Gastroesophageal sphincter (tissue), 4 donors: ENCODE measurements at regions not wholly inside any gene's neighbourhood (a gene's known extent, or its start where the extent isn't known, plus 50 kb on each side); places are given as distances from the start of the nearest gene placed in this dataset.

Experiments
- ATAC-seq: fragments of 150-250 bp; one replicate; pipeline ENCODE4 v1.9.1; 2016; ENCODE audit warnings: mild to moderate bottlenecking, moderate library complexity
- H3K27ac ChIP-seq, 4 donors: fragments of 200-600 bp; sonication (generic) in 3 of 4; 1 replicate in 3 of 4; 2 replicates in 1 of 4; pipeline ENCODE4 v1.5.1; 2016 to 2019
- H3K27me3 ChIP-seq: fragments of 200-600 bp; sonication (generic); one replicate; pipeline ENCODE4 v1.5.1; 2019
- H3K36me3 ChIP-seq, 2 donors: fragments of 200-600 bp; sonication (generic); one replicate each; pipeline ENCODE4 v1.5.1; 2019; ENCODE audit warnings: control low read depth in 1 of 2
- H3K4me1 ChIP-seq, 3 donors: fragments of 200-600 bp; sonication (generic); 1 replicate in 2 of 3; 2 replicates in 1 of 3; pipeline ENCODE4 v1.5.1; 2016 to 2019; ENCODE audit warnings: control low read depth in 2 of 3
- H3K4me3 ChIP-seq, 2 donors: fragments of 200-600 bp; sonication (generic); one replicate each; pipeline ENCODE4 v1.5.1; 2019; ENCODE audit warnings: mild to moderate bottlenecking in 1 of 2, moderate library complexity in 1 of 2
- H3K9me3 ChIP-seq, 3 donors: fragments of 200-600 bp; sonication (generic); one replicate each; pipeline ENCODE4 v1.5.1; 2017 to 2019; ENCODE audit warnings: control low read depth in 2 of 3
- EP300 ChIP-seq: sonication (generic); formaldehyde crosslinking; IDR thresholded peaks from one replicate; pipeline ENCODE4 v1.6.1; 2017; ENCODE audit warnings: antibody characterized with exemption, mild to moderate bottlenecking
- POLR2A ChIP-seq, 2 donors: fragments of 450-650 bp; IDR thresholded peaks; one replicate each; pipeline ENCODE4 v1.6.1; 2017; ENCODE audit warnings: antibody characterized with exemption in 2 of 2, mild to moderate bottlenecking in 2 of 2, moderate library complexity in 1 of 2
- POLR2AphosphoS5 ChIP-seq: sonication (generic); formaldehyde crosslinking; IDR thresholded peaks from one replicate; pipeline ENCODE4 v1.6.1; 2017; ENCODE audit warnings: antibody characterized with exemption
- WGBS, 2 donors: methylation state at CpG; one replicate each; pipeline ENCODE4 v1.1.5; 2018; ENCODE audit warnings: low coverage in 1 of 2; 5-methylcytosine and 5-hydroxymethylcytosine counted together
- TF ChIP-seq, protein P1 (sequence below), 4 experiments: fragments of 200-600 bp in 2 of 4; fragments of 450-650 bp in 2 of 4; sonication (generic) in 1 of 4; IDR thresholded peaks; one replicate each; pipeline ENCODE4 v1.5.1; 2017 to 2019; ENCODE audit warnings: antibody characterized with exemption in 4 of 4, mild to moderate bottlenecking in 2 of 4, moderate library complexity in 2 of 4

DNA sequence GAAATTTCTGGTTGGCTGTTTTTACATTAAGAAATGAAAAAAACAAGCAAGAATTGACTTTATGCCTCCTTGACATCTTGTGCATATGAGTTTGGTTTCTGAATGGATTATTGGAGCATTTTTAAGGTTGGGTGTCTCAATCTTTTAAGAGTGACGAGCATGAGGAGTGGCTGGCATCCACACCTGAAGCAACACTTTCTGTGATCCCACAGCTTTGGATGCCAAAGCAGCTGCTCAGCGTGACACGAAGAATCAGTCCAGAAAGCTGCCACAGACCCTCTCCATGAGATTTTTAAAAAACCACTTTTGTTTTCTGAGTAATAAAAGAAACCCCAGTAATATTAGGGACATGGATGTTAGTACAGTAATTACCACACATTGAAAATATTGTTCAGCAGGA is 154.5 kb downstream of the KLF13 start:
- Histone ChIP-seq H3K36me3 (peaks cover 0 to 6% of the 10 kb centered on the region in 2 donors), H3K27ac (no peak overlapping the region), H3K27me3 (peaks cover 48% of the 10 kb centered on the region), H3K9me3 (no peaks in the 10 kb centered on the region), H3K4me3 (no peak overlapping the region), H3K4me1 (peaks cover 0 to 11% (median 0%) of the 10 kb centered on the region in 3 donors)
- ATAC-seq = no peak
- TF ChIP-seq POLR2AphosphoS5 (no peak), EP300 (no peak), POLR2A (IDR thresholded peaks at IDR 0.05) (no peak)
- TF ChIP-seq, protein P1, sequence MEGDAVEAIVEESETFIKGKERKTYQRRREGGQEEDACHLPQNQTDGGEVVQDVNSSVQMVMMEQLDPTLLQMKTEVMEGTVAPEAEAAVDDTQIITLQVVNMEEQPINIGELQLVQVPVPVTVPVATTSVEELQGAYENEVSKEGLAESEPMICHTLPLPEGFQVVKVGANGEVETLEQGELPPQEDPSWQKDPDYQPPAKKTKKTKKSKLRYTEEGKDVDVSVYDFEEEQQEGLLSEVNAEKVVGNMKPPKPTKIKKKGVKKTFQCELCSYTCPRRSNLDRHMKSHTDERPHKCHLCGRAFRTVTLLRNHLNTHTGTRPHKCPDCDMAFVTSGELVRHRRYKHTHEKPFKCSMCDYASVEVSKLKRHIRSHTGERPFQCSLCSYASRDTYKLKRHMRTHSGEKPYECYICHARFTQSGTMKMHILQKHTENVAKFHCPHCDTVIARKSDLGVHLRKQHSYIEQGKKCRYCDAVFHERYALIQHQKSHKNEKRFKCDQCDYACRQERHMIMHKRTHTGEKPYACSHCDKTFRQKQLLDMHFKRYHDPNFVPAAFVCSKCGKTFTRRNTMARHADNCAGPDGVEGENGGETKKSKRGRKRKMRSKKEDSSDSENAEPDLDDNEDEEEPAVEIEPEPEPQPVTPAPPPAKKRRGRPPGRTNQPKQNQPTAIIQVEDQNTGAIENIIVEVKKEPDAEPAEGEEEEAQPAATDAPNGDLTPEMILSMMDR (IDR thresholded peaks at IDR 0.05) = no peak
- WGBS, 2 donors = 65 to 82% methylated on average over 2 to 3 of the region's 3 CpGs

GRCh38 chr15:31482122-31482922 is 155.7 kb downstream of the KLF13 start:
- Histone ChIP-seq H3K27me3 (peaks cover 48% of the 10 kb centered on the region), H3K27ac (no peak overlapping the region), H3K4me3 (peak overlapping the region in 1 of 2 donors; percentile 45), H3K36me3 (peaks cover 0 to 8% of the 10 kb centered on the region in 2 donors), H3K4me1 (peaks cover 0 to 11% (median 0%) of the 10 kb centered on the region in 3 donors), H3K9me3 (no peaks in the 10 kb centered on the region)
- no peak for ATAC-seq
- TF ChIP-seq, protein P1 (IDR thresholded peaks at IDR 0.05) = no peak
- TF ChIP-seq POLR2A (IDR thresholded peaks at IDR 0.05) (no peak), EP300 (no peak), POLR2AphosphoS5 (no peak)
- WGBS, 2 donors = 92 to 93% methylated on average over 5 to 11 of the region's 38 CpGs

GRCh38 chr15:31483053-31483985 is 156.7 kb downstream of the KLF13 start:
- Histone ChIP-seq H3K27ac (no peak overlapping the region), H3K27me3 (peaks cover 48% of the 10 kb centered on the region), H3K4me3 (peak overlapping the region in 1 of 2 donors; percentile 45), H3K9me3 (no peaks in the 10 kb centered on the region), H3K4me1 (peaks cover 0 to 14% (median 0%) of the 10 kb centered on the region in 3 donors), H3K36me3 (peaks cover 0 to 8% of the 10 kb centered on the region in 2 donors)
- TF ChIP-seq, protein P1 (IDR thresholded peaks at IDR 0.05) = no peak
- TF ChIP-seq EP300 (no peak), POLR2A (IDR thresholded peaks at IDR 0.05) (no peak), POLR2AphosphoS5 (no peak)
- WGBS, 2 donors = 33% methylated on average over 5 of the region's 147 CpGs; no CpG with 5 or more reads in 1 of the 2 donors
- peak; percentile 20 for ATAC-seq

GRCh38 chr15:31483986-31484951 is 157.6 kb downstream of the KLF13 start:
- Histone ChIP-seq H3K27ac (no peak overlapping the region), H3K4me1 (peaks cover 0 to 23% (median 3%) of the 10 kb centered on the region in 3 donors), H3K4me3 (peak overlapping the region in 1 of 2 donors; percentile 45), H3K36me3 (peaks cover 0 to 8% of the 10 kb centered on the region in 2 donors), H3K27me3 (peaks cover 48% of the 10 kb centered on the region), H3K9me3 (no peaks in the 10 kb centered on the region)
- TF ChIP-seq EP300 (no peak), POLR2AphosphoS5 (no peak), POLR2A (IDR thresholded peaks at IDR 0.05) (no peak)
- TF ChIP-seq, protein P1 (IDR thresholded peaks at IDR 0.05) = no peak
- WGBS, 2 donors = 65 to 70% methylated on average over 2 to 9 of the region's 100 CpGs
- ATAC-seq = no peak
